A549 (cell line): ENCODE measurements at regions not wholly inside any gene's neighbourhood (a gene's known extent, or its start where the extent isn't known, plus 50 kb on each side); places are given as distances from the start of the nearest gene placed in this dataset.
"Not testable (repeated sequence)": the region's sequence is repeated elsewhere in the genome, so short reads cannot be mapped to it uniquely, and the experiment has no call there.

Experiments used
- ATAC-seq, 2 experiments: fragments of 200-7000 bp in 1 of 2; fragments of >200 bp in 1 of 2; cut with Nextera tagmentation in 1 of 2; cut with Tn5 transposase in 1 of 2; 3 replicates each; pipeline versions ENCODE4 v1.8.0 to v1.9.1; 2018 to 2020; ENCODE audit warnings: mild to moderate bottlenecking in 1 of 2, moderate library complexity in 1 of 2
- CTCF ChIA-PET: fragments of 300-600 bp; sonication (Branson Sonifier 250); formaldehyde crosslinking; extraction: SDS; loops from one replicate; lab custom pipeline; 2021; ENCODE audit warnings: antibody characterized with exemption, inconsistent platforms; lab: Yijun Ruan, JAX
- POLR2A ChIA-PET: fragments of 350-600 bp; formaldehyde crosslinking; extraction: SDS; loops from one replicate; lab custom pipeline; 2021; ENCODE audit warnings: antibody characterized with exemption, inconsistent platforms; lab: Yijun Ruan, JAX
- DNase-seq, 2 experiments: peaks; one replicate each; pipeline versions ENCODE4 v3.0.0 to v3.0.0-alpha.2; 2011 to 2016; ENCODE audit warnings: low read depth in 1 of 2, low spot score in 1 of 2
- FAIRE-seq: peaks from 2 replicates; lab custom pipeline; 2011; peaks lifted over from hg19 to GRCh38; lab: Jason Lieb, UNC
- H3K27ac ChIP-seq, 2 experiments: fragments of >200 bp; sonication (Bioruptor Twin); formaldehyde crosslinking; 3 replicates each; pipeline ENCODE4 v1.5.1; 2016 to 2017
- H3K4me1 ChIP-seq: fragments of >200 bp; sonication (Bioruptor Twin); formaldehyde crosslinking; 3 replicates; pipeline ENCODE4 v1.6.1; 2016
- H3K4me2 ChIP-seq: fragments of >200 bp; sonication (Bioruptor Twin); formaldehyde crosslinking; 3 replicates; pipeline ENCODE4 v1.6.1; 2016
- H3K4me3 ChIP-seq: fragments of >200 bp; sonication (Bioruptor Twin); formaldehyde crosslinking; 3 replicates; pipeline ENCODE4 v1.5.1; 2016
- H3K9me3 ChIP-seq: fragments of >200 bp; sonication (Bioruptor Twin); formaldehyde crosslinking; 3 replicates; pipeline ENCODE4 v1.6.1; 2016
- ATOH8 ChIP-seq: fragments of 250-450 bp; sonication (Bioruptor Pico); IDR thresholded peaks from 2 replicates; pipeline ENCODE4 v1.5.0; 2020; ENCODE audit warnings: low read depth, mild to moderate bottlenecking, moderate library complexity
- BCL3 ChIP-seq: fragments of >200 bp; sonication (Bioruptor Twin); formaldehyde crosslinking; IDR thresholded peaks from 3 replicates; pipeline ENCODE4 v1.6.1; 2016
- CBX8 ChIP-seq: fragments of 200-600 bp; sonication (generic); IDR thresholded peaks from 2 replicates; pipeline ENCODE4 v1.6.1; 2016
- EHF ChIP-seq: fragments of 250-450 bp; sonication (Bioruptor Pico); IDR thresholded peaks from 2 replicates; pipeline ENCODE4 v1.5.0; 2020; ENCODE audit warnings: mild to moderate bottlenecking
- ELK1 ChIP-seq: fragments of 150-350 bp; IDR thresholded peaks from 2 replicates; pipeline ENCODE4 v1.6.1; 2014; ENCODE audit warnings: low read depth, mild to moderate bottlenecking, low read length
- EP300 ChIP-seq, 2 experiments: fragments of >200 bp; sonication (Bioruptor Twin); formaldehyde crosslinking; IDR thresholded peaks; 2 replicates in 1 of 2; 3 replicates in 1 of 2; pipeline ENCODE4 v1.6.1; 2016 to 2017
- ESRRA ChIP-seq: fragments of 150-350 bp; IDR thresholded peaks from 2 replicates; pipeline ENCODE4 v1.6.1; 2014; ENCODE audit warnings: mild to moderate bottlenecking, low read length, borderline replicate concordance
- FOSL2 ChIP-seq, 2 experiments: fragments of 450-650 bp in 1 of 2; fragments of >200 bp in 1 of 2; sonication (Bioruptor Twin) in 1 of 2; formaldehyde crosslinking; IDR thresholded peaks; 2 replicates each; pipeline versions ENCODE4 v1.5.0 to v1.6.1; 2016 to 2020; ENCODE audit warnings: mild to moderate bottlenecking in 1 of 2, moderate library complexity in 1 of 2
- GATA3 ChIP-seq: IDR thresholded peaks from 2 replicates; pipeline ENCODE4 v1.6.1; 2012; ENCODE audit warnings: borderline replicate concordance
- HDAC2 ChIP-seq: fragments of 200-600 bp; sonication (generic); IDR thresholded peaks from 2 replicates; pipeline ENCODE4 v1.6.1; 2016
- HOXA7 ChIP-seq: fragments of 250-450 bp; sonication (Bioruptor Pico); IDR thresholded peaks from 2 replicates; pipeline ENCODE4 v1.5.0; 2020; ENCODE audit warnings: mild to moderate bottlenecking, moderate library complexity
- HOXB13 ChIP-seq: fragments of 250-450 bp; sonication (Bioruptor Pico); IDR thresholded peaks from 2 replicates; pipeline ENCODE4 v1.5.0; 2020; ENCODE audit warnings: low read depth, mild to moderate bottlenecking, moderate library complexity
- JUN ChIP-seq, 2 experiments: fragments of >200 bp; sonication (Bioruptor Twin); formaldehyde crosslinking; IDR thresholded peaks; 2 replicates in 1 of 2; 3 replicates in 1 of 2; pipeline ENCODE4 v1.6.1; 2016 to 2017
- KDM1A ChIP-seq: fragments of 200-600 bp; sonication (generic); IDR thresholded peaks from 2 replicates; pipeline ENCODE4 v1.6.1; 2016; ENCODE audit warnings: low read depth, mild to moderate bottlenecking
- KDM5A ChIP-seq: fragments of 200-600 bp; sonication (generic); IDR thresholded peaks from 2 replicates; pipeline ENCODE4 v1.6.1; 2016; ENCODE audit warnings: antibody characterized with exemption, mild to moderate bottlenecking
- PBX3 ChIP-seq: IDR thresholded peaks from 2 replicates; pipeline ENCODE4 v1.6.1; 2012
- RARB ChIP-seq: fragments of 250-450 bp; sonication (Bioruptor Pico); IDR thresholded peaks from 2 replicates; pipeline ENCODE4 v1.8.0; 2021; ENCODE audit warnings: mild to moderate bottlenecking, moderate library complexity
- RNF2 ChIP-seq: fragments of 200-600 bp; sonication (generic); IDR thresholded peaks from 2 replicates; pipeline ENCODE4 v1.6.1; 2016; ENCODE audit warnings: low read depth, mild to moderate bottlenecking, antibody characterized with exemption, moderate library complexity, borderline replicate concordance
- SMC3 ChIP-seq: fragments of >200 bp; sonication (Bioruptor Twin); formaldehyde crosslinking; IDR thresholded peaks from 3 replicates; pipeline ENCODE4 v1.6.1; 2018; ENCODE audit warnings: inconsistent platforms
- TFCP2L1 ChIP-seq: fragments of 250-450 bp; sonication (Bioruptor Pico); IDR thresholded peaks from 2 replicates; pipeline ENCODE4 v1.5.0; 2021; ENCODE audit warnings: mild to moderate bottlenecking
- TP53 ChIP-seq: fragments of 250-450 bp; sonication (Bioruptor Pico); IDR thresholded peaks from 2 replicates; pipeline ENCODE4 v1.5.0; 2021; ENCODE audit warnings: mild to moderate bottlenecking, moderate library complexity
- ZC3H11A ChIP-seq: fragments of 450-650 bp; IDR thresholded peaks from 2 replicates; pipeline ENCODE4 v1.6.1; 2014; ENCODE audit warnings: antibody characterized with exemption, mild to moderate bottlenecking
- ZNF302 ChIP-seq: fragments of 250-450 bp; sonication (Bioruptor Pico); IDR thresholded peaks from 2 replicates; pipeline ENCODE4 v1.9.0; 2021; ENCODE audit warnings: inconsistent platforms, mild to moderate bottlenecking, moderate library complexity
- ZSCAN20 ChIP-seq: fragments of 250-450 bp; sonication (Bioruptor Pico); IDR thresholded peaks from 2 replicates; pipeline ENCODE4 v1.8.0; 2022; ENCODE audit warnings: mild to moderate bottlenecking, moderate library complexity
- WGBS: methylation state at CpG from one replicate; pipeline ENCODE4 v1.1.6; 2017; ENCODE audit errors: missing lambda C conversion rate; 5-methylcytosine and 5-hydroxymethylcytosine counted together

- TF ChIP-seq FOSL2 (IDR thresholded peaks at IDR 0.05) = no peak
- TF ChIP-seq FOSL2 (CRISPR knock-in tag; IDR thresholded peaks at IDR 0.05) = no peak
- TF ChIP-seq RARB (CRISPR knock-in tag) = no peak
- TF ChIP-seq ZNF302 (CRISPR knock-in tag) = no peak
- no peak for TF ChIP-seq TFCP2L1 (CRISPR knock-in tag)
- TF ChIP-seq ATOH8 (CRISPR knock-in tag) = no peak
- no peak for TF ChIP-seq HOXA7 (CRISPR knock-in tag)
- TF ChIP-seq GATA3 = no peak
- no peak for TF ChIP-seq PBX3
- no peak for TF ChIP-seq KDM5A
- no peak for TF ChIP-seq TP53 (CRISPR knock-in tag)
- TF ChIP-seq KDM1A = no peak
- TF ChIP-seq HDAC2 = no peak
- no peak for TF ChIP-seq ZSCAN20 (CRISPR knock-in tag)
- no peak for TF ChIP-seq JUN (IDR thresholded peaks at IDR 0.05)
- WGBS = 90% methylated on average over 9 of the region's 9 CpGs
- no peak overlapping the region for H3K4me2 ChIP-seq
- FAIRE-seq = no peak
- POLR2A ChIA-PET = no interaction called here
- CTCF ChIA-PET = no interaction called here
- no peak for DNase-seq
- peaks cover 13% of the 10 kb centered on the region; the same call in 2 of the 3 replicates for H3K9me3 ChIP-seq
- H3K4me3 ChIP-seq = no peak overlapping the region
- ATAC-seq = no peak
- no peaks in the 10 kb centered on the region for H3K4me1 ChIP-seq
- H3K27ac ChIP-seq = no peak overlapping the region
Observed at GRCh38 chr11:29224739-29225384, 792.0 kb downstream of the KCNA4 start.

GRCh38 chr11:29219531-29219930, 797.3 kb downstream of the KCNA4 start:
- not testable (repeated sequence) for ATAC-seq
- H3K9me3 ChIP-seq = peaks cover 21% of the 10 kb centered on the region
- CTCF ChIA-PET = interaction anchor here (0.8 kb wide), 1 partner anchor 35 kb away, joined by 3 read pairs; no protein-coding TSS in a partner anchor

GRCh38 chr11:29217901-29218300, 798.9 kb downstream of the KCNA4 start:
- Histone ChIP-seq H3K4me2 (no peak overlapping the region), H3K27ac (no peak overlapping the region), H3K4me3 (no peak overlapping the region), H3K9me3 (peaks cover 14% of the 10 kb centered on the region), H3K4me1 (no peaks in the 10 kb centered on the region)
- ChIA-PET CTCF (interaction anchor here (0.7 kb wide), 1 partner anchor 28 kb away, joined by 3 read pairs; no protein-coding TSS in a partner anchor), POLR2A (no interaction called here)
- no peak for FAIRE-seq
- no peak for DNase-seq
- no peak for ATAC-seq
- no peak for TF ChIP-seq KDM5A
- no peak for TF ChIP-seq ELK1
- no peak for TF ChIP-seq RARB (CRISPR knock-in tag)
- no peak for TF ChIP-seq ZC3H11A
- no peak for TF ChIP-seq RNF2
- no peak for TF ChIP-seq ZNF302 (CRISPR knock-in tag)
- no peak for TF ChIP-seq BCL3
- no peak for TF ChIP-seq EP300 (IDR thresholded peaks at IDR 0.05)
- TF ChIP-seq EHF (CRISPR knock-in tag) = no peak
- no peak for TF ChIP-seq GATA3
- TF ChIP-seq CBX8 = no peak
- no peak for TF ChIP-seq JUN (IDR thresholded peaks at IDR 0.05)
- TF ChIP-seq SMC3 = no peak
- TF ChIP-seq ESRRA = no peak
- TF ChIP-seq ZSCAN20 (CRISPR knock-in tag) = no peak
- TF ChIP-seq HOXB13 (CRISPR knock-in tag) = no peak

More at GRCh38 chr11:29219531-29219930, 797.3 kb downstream of the KCNA4 start:
- POLR2A ChIA-PET, H3K4me1 ChIP-seq, H3K4me2 ChIP-seq, FAIRE-seq, DNase-seq, H3K4me3 ChIP-seq, H3K27ac ChIP-seq: not testable (repeated sequence)
- 72% methylated on average over 1 of the region's 1 CpG for WGBS
